ENCODE measurements at regions not wholly inside any gene's neighbourhood (a gene's known extent, or its start where the extent isn't known, plus 50 kb on each side); places are given as distances from the start of the nearest gene placed in this dataset.

DNA sequence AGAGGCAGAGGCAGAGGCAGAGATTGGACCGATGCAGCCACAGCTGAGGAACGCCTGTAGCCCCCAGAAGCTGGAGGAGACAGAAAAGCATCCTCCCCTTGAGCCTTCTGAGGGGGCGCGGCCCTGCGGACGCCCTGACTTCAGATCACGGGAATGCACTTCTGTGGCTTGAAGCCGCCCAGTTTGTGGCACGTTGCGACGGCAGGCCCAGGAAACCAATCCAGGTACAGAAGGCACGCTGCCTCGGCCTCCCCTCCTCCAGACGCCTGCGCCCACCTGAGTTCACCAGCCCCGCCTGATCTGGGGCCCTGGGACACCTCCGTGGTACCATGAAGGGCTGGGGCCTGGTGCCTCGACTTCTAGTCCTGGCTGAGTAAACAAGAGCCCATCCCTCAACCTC, 82.0 kb downstream of the NCOR2 start:
- no peak for TF ChIP-seq TARDBP (IDR thresholded peaks at IDR 0.05)
- TF ChIP-seq HDGF (IDR thresholded peaks at IDR 0.05; ENCODE audit: borderline replicate concordance): no peak
- no peak for TF ChIP-seq SUZ12 (IDR thresholded peaks at IDR 0.05)
- no peak for TF ChIP-seq ELF4 (IDR thresholded peaks at IDR 0.05)
- TF ChIP-seq FOXA1 (IDR thresholded peaks at IDR 0.05): no peak
- TF ChIP-seq L3MBTL2 (conservative IDR thresholded peaks at IDR 0.05): no peak
- no peak for TF ChIP-seq FOXK2 (IDR thresholded peaks at IDR 0.05)
- no peak for TF ChIP-seq BHLHE40 (IDR thresholded peaks at IDR 0.05; ENCODE audit: borderline replicate concordance)
- TF ChIP-seq ARNT (IDR thresholded peaks at IDR 0.05): no peak
- TF ChIP-seq ZNF384 (IDR thresholded peaks at IDR 0.05): no peak
- no peak for TF ChIP-seq SP1 (IDR thresholded peaks at IDR 0.05)
- TF ChIP-seq LEF1 (IDR thresholded peaks at IDR 0.05; ENCODE audit: borderline replicate concordance): no peak
- TF ChIP-seq, protein P1, sequence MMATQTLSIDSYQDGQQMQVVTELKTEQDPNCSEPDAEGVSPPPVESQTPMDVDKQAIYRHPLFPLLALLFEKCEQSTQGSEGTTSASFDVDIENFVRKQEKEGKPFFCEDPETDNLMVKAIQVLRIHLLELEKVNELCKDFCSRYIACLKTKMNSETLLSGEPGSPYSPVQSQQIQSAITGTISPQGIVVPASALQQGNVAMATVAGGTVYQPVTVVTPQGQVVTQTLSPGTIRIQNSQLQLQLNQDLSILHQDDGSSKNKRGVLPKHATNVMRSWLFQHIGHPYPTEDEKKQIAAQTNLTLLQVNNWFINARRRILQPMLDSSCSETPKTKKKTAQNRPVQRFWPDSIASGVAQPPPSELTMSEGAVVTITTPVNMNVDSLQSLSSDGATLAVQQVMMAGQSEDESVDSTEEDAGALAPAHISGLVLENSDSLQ (IDR thresholded peaks at IDR 0.05): no peak
- no peak for TF ChIP-seq NFRKB (IDR thresholded peaks at IDR 0.05)
- ChIA-PET CTCF (no interaction called here), POLR2A (no interaction called here)
- no peak for DNase-seq (ENCODE audit: extremely low spot score)

DNA sequence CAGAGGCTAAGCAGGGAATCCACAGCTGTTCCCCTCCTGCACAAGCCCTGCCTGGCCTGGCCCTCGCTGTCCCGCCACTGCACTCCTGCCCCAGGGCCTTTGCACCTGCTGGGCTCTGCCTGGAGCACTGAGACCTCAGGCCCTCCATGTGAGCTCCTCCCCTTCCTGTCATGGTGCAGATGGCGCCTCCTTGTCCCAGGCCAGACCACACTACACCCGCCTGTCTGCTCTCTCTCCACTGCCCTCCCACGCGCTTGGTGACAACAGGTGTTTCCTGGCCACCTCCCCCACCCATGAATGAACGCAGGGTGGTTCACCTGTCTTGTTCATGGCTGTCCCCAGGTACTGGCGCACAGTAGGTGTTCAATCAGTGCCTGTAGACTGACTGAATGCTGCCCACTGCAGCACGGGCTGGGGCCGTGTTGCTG, 82.9 kb downstream of the NCOR2 start:
- TF ChIP-seq ZNF384 (IDR thresholded peaks at IDR 0.05) (no peak), NFRKB (IDR thresholded peaks at IDR 0.05) (no peak), FOXA1 (IDR thresholded peaks at IDR 0.05) (no peak), FOXM1 (IDR thresholded peaks at IDR 0.05; ENCODE audit: borderline replicate concordance) (no peak), SUZ12 (IDR thresholded peaks at IDR 0.05) (no peak), CTBP1 (IDR thresholded peaks at IDR 0.05; ENCODE audit: borderline replicate concordance) (no peak), L3MBTL2 (conservative IDR thresholded peaks at IDR 0.05) (no peak), FOXK2 (IDR thresholded peaks at IDR 0.05) (no peak), ELF4 (IDR thresholded peaks at IDR 0.05) (no peak), ARNT (IDR thresholded peaks at IDR 0.05) (no peak), HDGF (IDR thresholded peaks at IDR 0.05; ENCODE audit: borderline replicate concordance) (no peak), LEF1 (IDR thresholded peaks at IDR 0.05; ENCODE audit: borderline replicate concordance) (no peak), TARDBP (IDR thresholded peaks at IDR 0.05) (no peak), SP1 (IDR thresholded peaks at IDR 0.05) (no peak), BHLHE40 (IDR thresholded peaks at IDR 0.05; ENCODE audit: borderline replicate concordance) (no peak)
- TF ChIP-seq, protein P1 (IDR thresholded peaks at IDR 0.05): no peak
- POLR2A ChIA-PET: no interaction called here
- CTCF ChIA-PET: no interaction called here
- no peak for DNase-seq (ENCODE audit: extremely low spot score)

DNA sequence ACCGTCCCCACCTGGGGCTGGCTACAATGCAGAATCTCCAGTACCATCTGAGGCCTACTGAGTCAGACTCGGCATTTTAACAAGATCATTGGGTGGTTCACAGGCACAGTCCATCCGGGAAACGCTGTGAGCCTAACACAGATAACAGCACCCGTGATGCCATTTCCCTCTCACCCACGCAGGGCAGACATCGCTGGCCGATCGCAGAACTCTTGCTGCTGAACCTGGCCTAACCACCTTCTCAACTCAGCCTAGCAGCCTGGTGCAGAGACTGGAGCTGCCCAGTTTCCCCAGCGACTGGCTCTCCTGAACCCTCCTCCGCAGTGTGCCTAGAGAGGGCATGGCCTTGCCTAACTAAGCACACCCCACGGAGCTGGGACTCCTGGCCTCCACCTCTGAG, 83.3 kb downstream of the NCOR2 start:
- no peak for TF ChIP-seq FOXM1 (IDR thresholded peaks at IDR 0.05; ENCODE audit: borderline replicate concordance)
- TF ChIP-seq CTBP1 (IDR thresholded peaks at IDR 0.05; ENCODE audit: borderline replicate concordance): no peak
- TF ChIP-seq ZNF384 (IDR thresholded peaks at IDR 0.05): no peak
- no peak for TF ChIP-seq NFRKB (IDR thresholded peaks at IDR 0.05)
- no peak for TF ChIP-seq LEF1 (IDR thresholded peaks at IDR 0.05; ENCODE audit: borderline replicate concordance)
- no peak for TF ChIP-seq SP1 (IDR thresholded peaks at IDR 0.05)
- TF ChIP-seq FOXK2 (IDR thresholded peaks at IDR 0.05): no peak
- no peak for TF ChIP-seq TARDBP (IDR thresholded peaks at IDR 0.05)
- TF ChIP-seq, protein P1 (IDR thresholded peaks at IDR 0.05): no peak
- TF ChIP-seq L3MBTL2 (conservative IDR thresholded peaks at IDR 0.05): no peak
- TF ChIP-seq ELF4 (IDR thresholded peaks at IDR 0.05): no peak
- no peak for TF ChIP-seq HDGF (IDR thresholded peaks at IDR 0.05; ENCODE audit: borderline replicate concordance)
- TF ChIP-seq FOXA1 (IDR thresholded peaks at IDR 0.05): no peak
- ChIA-PET CTCF (no interaction called here), POLR2A (no interaction called here)
- DNase-seq (ENCODE audit: extremely low spot score): no peak

DNA sequence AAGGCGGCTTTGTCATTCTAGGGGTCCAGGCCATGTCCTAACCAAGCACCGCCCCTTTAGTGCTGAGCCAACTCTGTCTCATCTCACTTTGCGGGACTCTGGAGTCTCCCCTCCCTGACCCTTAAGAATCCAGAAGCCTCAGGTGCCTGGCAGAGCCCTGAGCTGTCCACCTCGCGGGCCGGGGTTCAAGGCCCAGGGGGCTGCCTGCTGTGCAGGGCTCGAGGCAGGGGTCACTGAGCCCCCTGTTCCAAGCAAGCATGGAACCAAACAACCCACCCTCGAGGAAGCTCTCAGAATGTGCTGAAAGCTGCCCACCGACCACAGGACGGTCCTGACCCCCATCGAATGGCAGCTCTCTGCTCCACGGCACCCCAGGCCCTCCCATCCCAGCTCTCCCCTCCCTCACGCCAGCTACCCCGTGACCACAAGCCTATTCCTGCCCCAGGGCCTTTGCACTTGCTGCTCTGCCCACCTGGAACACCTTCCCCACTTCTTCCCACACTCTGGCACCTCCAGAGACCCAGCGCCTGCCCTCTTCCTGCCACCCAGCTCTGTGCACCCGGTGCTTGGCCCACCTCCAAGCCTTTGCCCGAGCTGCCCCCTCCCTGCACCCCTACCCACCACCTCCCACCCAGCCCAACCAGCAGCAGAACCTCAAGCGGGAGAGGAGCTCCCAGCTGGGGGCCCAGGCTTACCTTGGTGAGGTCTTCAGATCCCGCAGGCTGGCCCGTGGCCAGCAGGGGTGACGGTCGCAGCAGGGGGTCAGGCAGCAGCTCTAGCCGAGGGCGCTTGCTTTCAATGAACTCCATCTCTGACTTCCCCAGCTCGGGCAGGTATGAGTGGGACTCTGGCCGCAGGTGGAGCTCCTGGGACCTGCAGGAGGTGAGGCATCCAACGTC, 84.3 kb downstream of the NCOR2 start:
- no peak for DNase-seq (ENCODE audit: extremely low spot score)
- TF ChIP-seq FOXA1 (IDR thresholded peaks at IDR 0.05): no peak
- no peak for TF ChIP-seq L3MBTL2 (conservative IDR thresholded peaks at IDR 0.05)
- CTCF ChIA-PET: no interaction called here
- POLR2A ChIA-PET: no interaction called here

DNA sequence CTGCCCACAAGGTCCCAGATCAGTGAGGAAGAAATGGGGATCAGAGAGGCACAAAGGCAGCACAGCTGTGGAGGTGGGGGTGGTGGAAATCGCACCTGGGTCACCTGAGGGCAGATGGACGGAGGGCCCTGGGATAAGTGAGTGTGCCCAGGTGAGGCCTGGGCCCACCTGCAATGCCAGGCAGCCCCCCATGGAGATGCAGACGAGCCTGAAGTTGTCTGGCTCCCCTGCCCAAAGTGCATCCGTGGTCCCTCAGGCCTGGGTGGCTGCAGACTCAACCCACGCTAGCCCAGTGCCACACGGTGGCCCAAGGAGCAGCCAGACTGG, 84.9 kb downstream of the NCOR2 start:
- DNase-seq (ENCODE audit: extremely low spot score): no peak
- POLR2A ChIA-PET: no interaction called here
- CTCF ChIA-PET: no interaction called here
- TF ChIP-seq SUZ12 (IDR thresholded peaks at IDR 0.05) (no peak), ARNT (IDR thresholded peaks at IDR 0.05) (no peak), NFRKB (IDR thresholded peaks at IDR 0.05) (no peak), FOXA1 (IDR thresholded peaks at IDR 0.05) (no peak), LEF1 (IDR thresholded peaks at IDR 0.05; ENCODE audit: borderline replicate concordance) (no peak), SP1 (IDR thresholded peaks at IDR 0.05) (no peak), CTBP1 (IDR thresholded peaks at IDR 0.05; ENCODE audit: borderline replicate concordance) (no peak), TARDBP (IDR thresholded peaks at IDR 0.05) (no peak), L3MBTL2 (conservative IDR thresholded peaks at IDR 0.05) (no peak), HDGF (IDR thresholded peaks at IDR 0.05; ENCODE audit: borderline replicate concordance) (no peak), ELF4 (IDR thresholded peaks at IDR 0.05) (no peak), BHLHE40 (IDR thresholded peaks at IDR 0.05; ENCODE audit: borderline replicate concordance) (no peak), FOXK2 (IDR thresholded peaks at IDR 0.05) (no peak)
- TF ChIP-seq, protein P1 (IDR thresholded peaks at IDR 0.05): no peak
